ENCODE measurements at regions not wholly inside any gene's neighbourhood (a gene's known extent, or its start where the extent isn't known, plus 50 kb on each side); places are given as distances from the start of the nearest gene placed in this dataset.

DNA sequence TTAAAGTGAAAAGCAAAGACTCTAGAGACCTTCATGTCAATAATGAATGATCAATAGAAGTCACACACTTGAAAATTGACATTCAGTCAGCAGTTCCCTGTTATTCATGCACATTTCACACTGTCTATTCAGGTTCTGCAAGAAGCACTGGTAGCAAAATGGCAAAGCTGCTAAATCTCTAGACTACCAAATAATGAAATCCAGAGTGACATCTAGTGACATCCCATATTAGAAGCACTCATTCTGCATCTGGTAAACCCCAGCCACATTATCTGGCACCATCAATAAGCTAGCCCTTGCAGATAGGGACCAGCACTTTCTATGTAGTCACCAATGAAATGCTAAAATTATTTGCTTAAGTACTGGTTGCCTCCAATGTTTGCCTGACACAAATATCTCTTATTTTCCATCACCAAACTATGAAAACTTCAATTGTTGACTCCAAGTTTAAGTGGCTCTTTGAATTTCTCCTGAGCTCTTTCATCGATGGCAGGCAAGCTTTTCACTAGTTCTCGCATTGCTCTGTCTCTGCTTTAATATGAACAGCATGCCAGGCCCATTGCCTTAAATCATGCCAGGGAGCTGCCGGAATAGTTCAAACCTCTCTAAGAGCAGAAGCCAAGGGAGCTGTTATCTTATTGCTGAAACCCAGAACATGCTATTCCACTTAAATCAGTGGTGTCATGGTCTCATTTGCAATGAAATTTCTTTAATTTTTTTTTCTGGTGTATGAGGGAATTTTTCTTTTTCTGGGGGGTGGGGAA is 409.9 kb downstream of the MZT1 start:
- Histone ChIP-seq H3K4me3 (ENCODE audit: low read length) (no peak overlapping the region), H2AFZ (ENCODE audit: low read depth, low read length) (no peak overlapping the region), H3K36me3 (ENCODE audit: insufficient read depth, low read length) (no peaks in the 10 kb centered on the region), H3K27me3 (ENCODE audit: insufficient read depth, low read length) (no peaks in the 10 kb centered on the region), H3K9me3 (ENCODE audit: low read length) (peaks cover 3% of the 10 kb centered on the region), H3K4me1 (ENCODE audit: insufficient read depth, low read length) (peaks cover 18% of the 10 kb centered on the region)

GRCh38 chr13:72316716-72317115 is 410.7 kb downstream of the MZT1 start:
- H3K9me3 ChIP-seq (ENCODE audit: low read length), result no peaks in the 10 kb centered on the region
- no peaks in the 10 kb centered on the region for H3K27me3 ChIP-seq (ENCODE audit: insufficient read depth, low read length)
- H2AFZ ChIP-seq (ENCODE audit: low read depth, low read length), result no peak overlapping the region
- peaks cover 18% of the 10 kb centered on the region for H3K4me1 ChIP-seq (ENCODE audit: insufficient read depth, low read length)
- no peaks in the 10 kb centered on the region for H3K36me3 ChIP-seq (ENCODE audit: insufficient read depth, low read length)
- no peak overlapping the region for H3K4me3 ChIP-seq (ENCODE audit: low read length)

DNA sequence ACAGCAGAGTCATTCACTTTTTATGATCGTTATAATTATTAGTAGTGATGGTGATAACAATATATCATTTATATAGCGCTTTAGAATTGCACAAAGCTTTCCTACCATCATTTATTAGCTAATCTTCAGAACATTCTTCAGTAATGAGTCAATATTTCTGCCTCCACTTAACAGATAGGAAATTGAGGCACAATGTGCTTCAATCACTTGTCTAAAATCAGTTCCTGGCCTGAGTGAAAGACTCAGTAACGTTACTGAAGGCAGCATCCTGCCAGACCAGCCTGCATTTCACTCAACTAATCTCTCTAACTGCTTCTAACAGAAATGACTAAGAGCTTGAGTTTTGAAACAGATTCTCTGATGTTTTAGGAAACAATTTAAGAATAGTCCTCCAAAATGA is 412.1 kb downstream of the MZT1 start:
- Histone ChIP-seq H3K4me3 (ENCODE audit: low read length) (no peak overlapping the region), H3K4me1 (ENCODE audit: insufficient read depth, low read length) (peaks cover 18% of the 10 kb centered on the region), H2AFZ (ENCODE audit: low read depth, low read length) (no peak overlapping the region), H3K36me3 (ENCODE audit: insufficient read depth, low read length) (no peaks in the 10 kb centered on the region), H3K27me3 (ENCODE audit: insufficient read depth, low read length) (no peaks in the 10 kb centered on the region), H3K9me3 (ENCODE audit: low read length) (no peaks in the 10 kb centered on the region)

GRCh38 chr13:72314210-72314609 is 413.2 kb downstream of the MZT1 start:
- Histone ChIP-seq H2AFZ (ENCODE audit: low read depth, low read length) (no peak overlapping the region), H3K36me3 (ENCODE audit: insufficient read depth, low read length) (no peaks in the 10 kb centered on the region), H3K27me3 (ENCODE audit: insufficient read depth, low read length) (no peaks in the 10 kb centered on the region), H3K4me1 (ENCODE audit: insufficient read depth, low read length) (peaks cover 18% of the 10 kb centered on the region), H3K9me3 (ENCODE audit: low read length) (no peaks in the 10 kb centered on the region), H3K4me3 (ENCODE audit: low read length) (no peak overlapping the region)

DNA sequence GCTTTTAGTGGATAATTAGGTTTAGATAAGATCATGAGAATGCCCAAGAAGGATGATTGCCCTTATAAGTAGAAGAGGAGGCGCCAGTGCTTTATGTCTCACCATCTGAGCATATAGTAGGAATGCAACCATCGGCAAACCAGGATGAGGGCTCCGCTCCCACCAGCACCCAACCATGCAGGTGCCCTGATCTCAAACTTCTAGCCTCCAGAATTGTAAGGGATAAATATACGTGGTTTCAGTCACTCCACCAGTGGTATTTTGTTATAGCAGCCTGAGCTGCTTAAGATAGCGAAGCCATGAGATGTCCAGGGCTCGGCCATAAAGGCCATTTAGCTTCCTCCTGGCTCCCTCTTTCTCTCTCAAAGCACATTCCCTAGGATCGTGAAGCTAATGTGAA is 413.9 kb downstream of the MZT1 start:
- no peak overlapping the region for H3K4me3 ChIP-seq (ENCODE audit: low read length)
- peaks cover 18% of the 10 kb centered on the region for H3K4me1 ChIP-seq (ENCODE audit: insufficient read depth, low read length)
- H3K27me3 ChIP-seq (ENCODE audit: insufficient read depth, low read length), result no peaks in the 10 kb centered on the region
- H3K9me3 ChIP-seq (ENCODE audit: low read length), result no peaks in the 10 kb centered on the region
- no peak overlapping the region for H2AFZ ChIP-seq (ENCODE audit: low read depth, low read length)
- no peaks in the 10 kb centered on the region for H3K36me3 ChIP-seq (ENCODE audit: insufficient read depth, low read length)

DNA sequence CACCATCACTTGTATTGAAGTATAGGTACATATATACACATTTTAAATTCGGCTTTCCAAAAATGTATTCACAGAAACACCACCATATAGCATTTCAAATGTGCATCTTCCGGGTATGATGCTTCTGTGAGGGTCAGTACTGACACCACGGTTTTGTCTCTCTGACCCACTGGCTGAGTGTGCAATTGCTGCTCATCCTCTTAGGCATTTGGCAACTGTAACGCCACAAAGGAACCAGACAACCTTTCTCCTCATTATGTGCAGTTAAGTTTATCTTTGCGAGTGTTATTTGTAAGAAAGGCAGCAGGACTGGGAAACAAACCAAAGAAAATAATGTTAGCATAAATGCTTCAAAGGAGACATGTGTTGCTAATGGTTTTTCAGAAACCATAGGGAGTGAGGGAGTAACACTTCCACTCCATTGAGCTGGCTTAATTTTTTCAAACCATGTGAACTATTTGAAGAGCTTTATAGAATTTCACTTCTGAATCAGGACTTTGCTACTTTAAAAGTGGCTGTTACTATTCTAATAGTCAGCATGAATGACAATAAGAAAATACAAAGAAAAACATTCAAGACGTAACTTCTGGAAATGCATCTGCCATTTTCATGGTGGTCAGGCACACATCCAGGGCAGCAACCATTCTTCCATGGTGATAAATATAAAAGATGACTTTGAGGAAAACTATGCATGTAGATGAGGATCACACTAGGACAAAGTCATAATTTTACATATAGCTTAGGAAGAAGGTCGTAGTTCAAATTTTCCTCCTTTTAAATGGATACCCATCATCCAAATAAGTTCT is 423.3 kb downstream of the MZT1 start:
- Histone ChIP-seq H3K4me1 (ENCODE audit: insufficient read depth, low read length) (peaks cover 23% of the 10 kb centered on the region), H2AFZ (ENCODE audit: low read depth, low read length) (peak overlapping the region; percentile 64), H3K27me3 (ENCODE audit: insufficient read depth, low read length) (no peaks in the 10 kb centered on the region), H3K4me3 (ENCODE audit: low read length) (no peak overlapping the region), H3K36me3 (ENCODE audit: insufficient read depth, low read length) (no peaks in the 10 kb centered on the region), H3K9me3 (ENCODE audit: low read length) (no peaks in the 10 kb centered on the region)

GRCh38 chr13:72296246-72296645 is 429.2 kb upstream of the DACH1 start:
- no peak overlapping the region for H3K4me3 ChIP-seq (ENCODE audit: low read length)
- H3K36me3 ChIP-seq (ENCODE audit: insufficient read depth, low read length), result no peaks in the 10 kb centered on the region
- no peaks in the 10 kb centered on the region for H3K9me3 ChIP-seq (ENCODE audit: low read length)
- H3K27me3 ChIP-seq (ENCODE audit: insufficient read depth, low read length), result no peaks in the 10 kb centered on the region
- H3K4me1 ChIP-seq (ENCODE audit: insufficient read depth, low read length), result peaks cover 10% of the 10 kb centered on the region
- no peak overlapping the region for H2AFZ ChIP-seq (ENCODE audit: low read depth, low read length)

DNA sequence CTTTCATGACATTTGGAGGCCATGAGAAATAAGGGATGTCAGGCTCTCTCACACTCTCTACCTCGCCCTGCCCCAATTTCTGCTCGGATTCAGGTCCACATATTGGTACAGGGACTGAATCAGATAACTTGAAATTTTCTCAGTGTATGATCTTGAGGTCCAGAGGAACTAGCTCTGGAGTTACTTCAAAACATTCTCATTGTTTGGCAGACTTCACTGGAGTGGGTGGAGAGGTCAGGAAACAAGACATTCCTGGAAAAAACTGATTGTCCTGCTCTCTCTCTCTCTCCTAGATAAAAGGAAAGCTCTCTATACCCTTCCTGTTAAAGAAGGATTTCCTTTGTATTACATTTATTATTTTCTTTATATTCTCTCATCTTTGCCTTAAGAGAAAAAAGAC is 428.1 kb upstream of the DACH1 start:
- Histone ChIP-seq H3K4me1 (ENCODE audit: insufficient read depth, low read length) (peaks cover 10% of the 10 kb centered on the region), H3K36me3 (ENCODE audit: insufficient read depth, low read length) (no peaks in the 10 kb centered on the region), H3K4me3 (ENCODE audit: low read length) (no peak overlapping the region), H2AFZ (ENCODE audit: low read depth, low read length) (no peak overlapping the region), H3K9me3 (ENCODE audit: low read length) (no peaks in the 10 kb centered on the region), H3K27me3 (ENCODE audit: insufficient read depth, low read length) (no peaks in the 10 kb centered on the region)

DNA sequence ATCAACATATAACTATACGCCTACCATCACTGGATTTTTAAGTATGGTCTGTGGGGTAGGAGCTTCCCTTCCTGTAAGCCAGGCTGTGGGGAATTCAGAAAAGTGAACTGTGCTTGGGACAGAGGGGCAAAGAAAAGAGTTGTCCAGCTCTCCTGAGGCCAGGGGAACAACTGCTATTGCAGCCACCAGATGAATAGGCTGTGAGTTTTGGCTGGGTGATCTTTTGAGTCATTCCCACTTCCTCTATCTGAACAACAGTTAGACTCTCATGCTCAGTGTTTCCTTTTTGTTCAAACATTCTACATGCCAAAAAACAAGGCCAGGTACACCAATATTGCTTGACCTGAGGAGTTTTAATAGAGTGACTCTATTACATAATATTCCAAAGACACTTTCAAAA is 426.2 kb upstream of the DACH1 start:
- H3K4me3 ChIP-seq (ENCODE audit: low read length), result no peak overlapping the region
- H3K9me3 ChIP-seq (ENCODE audit: low read length), result no peaks in the 10 kb centered on the region
- no peaks in the 10 kb centered on the region for H3K27me3 ChIP-seq (ENCODE audit: insufficient read depth, low read length)
- H3K4me1 ChIP-seq (ENCODE audit: insufficient read depth, low read length), result peaks cover 10% of the 10 kb centered on the region
- H2AFZ ChIP-seq (ENCODE audit: low read depth, low read length), result no peak overlapping the region
- no peaks in the 10 kb centered on the region for H3K36me3 ChIP-seq (ENCODE audit: insufficient read depth, low read length)

GRCh38 chr13:72290962-72291681 is 424.1 kb upstream of the DACH1 start:
- Histone ChIP-seq H3K27me3 (ENCODE audit: insufficient read depth, low read length) (no peaks in the 10 kb centered on the region), H3K9me3 (ENCODE audit: low read length) (no peaks in the 10 kb centered on the region), H2AFZ (ENCODE audit: low read depth, low read length) (no peak overlapping the region), H3K36me3 (ENCODE audit: insufficient read depth, low read length) (no peaks in the 10 kb centered on the region), H3K4me3 (ENCODE audit: low read length) (no peak overlapping the region), H3K4me1 (ENCODE audit: insufficient read depth, low read length) (peaks cover 10% of the 10 kb centered on the region)

- H3K27me3 ChIP-seq (ENCODE audit: insufficient read depth, low read length), result no peaks in the 10 kb centered on the region
- H3K4me3 ChIP-seq (ENCODE audit: low read length), result no peak overlapping the region
- H3K4me1 ChIP-seq (ENCODE audit: insufficient read depth, low read length), result no peaks in the 10 kb centered on the region
- H2AFZ ChIP-seq (ENCODE audit: low read depth, low read length), result no peak overlapping the region
- no peaks in the 10 kb centered on the region for H3K36me3 ChIP-seq (ENCODE audit: insufficient read depth, low read length)
- H3K9me3 ChIP-seq (ENCODE audit: low read length), result no peaks in the 10 kb centered on the region
Measured at GRCh38 chr13:72286421-72286820, 419.4 kb upstream of the DACH1 start.

GRCh38 chr13:72284791-72285190 is 417.8 kb upstream of the DACH1 start:
- no peak overlapping the region for H2AFZ ChIP-seq (ENCODE audit: low read depth, low read length)
- H3K36me3 ChIP-seq (ENCODE audit: insufficient read depth, low read length), result no peaks in the 10 kb centered on the region
- H3K27me3 ChIP-seq (ENCODE audit: insufficient read depth, low read length), result no peaks in the 10 kb centered on the region
- no peak overlapping the region for H3K4me3 ChIP-seq (ENCODE audit: low read length)
- H3K9me3 ChIP-seq (ENCODE audit: low read length), result no peaks in the 10 kb centered on the region
- no peaks in the 10 kb centered on the region for H3K4me1 ChIP-seq (ENCODE audit: insufficient read depth, low read length)

GRCh38 chr13:72261732-72262131 is 394.7 kb upstream of the DACH1 start:
- Histone ChIP-seq H3K4me1 (ENCODE audit: insufficient read depth, low read length) (no peaks in the 10 kb centered on the region), H3K27me3 (ENCODE audit: insufficient read depth, low read length) (no peaks in the 10 kb centered on the region), H3K36me3 (ENCODE audit: insufficient read depth, low read length) (no peaks in the 10 kb centered on the region), H3K9me3 (ENCODE audit: low read length) (no peaks in the 10 kb centered on the region), H3K4me3 (ENCODE audit: low read length) (no peak overlapping the region), H2AFZ (ENCODE audit: low read depth, low read length) (no peak overlapping the region)

Data from neuron (in vitro differentiated cells).